GM19395 (cell line): ENCODE measurements at regions not wholly inside any gene's neighbourhood (a gene's known extent, or its start where the extent isn't known, plus 50 kb on each side); places are given as distances from the start of the nearest gene placed in this dataset.

Source experiments
- ATAC-seq: cut with Tn5 transposase; IDR thresholded peaks from one replicate; pipeline ENCODE4 v1.9.1; 2021; ENCODE audit warnings: mild to moderate bottlenecking, moderate library complexity; ENCODE audit not compliant: unreplicated experiment

- no peak for ATAC-seq
These were observed 220.3 kb downstream of the SPATA31D1 start for GRCh38 chr9:82208741-82209450.

- peak; percentile 85 for ATAC-seq
These were observed 221.4 kb downstream of the SPATA31D1 start for GRCh38 chr9:82209797-82210470.

- no peak for ATAC-seq
These were observed 224.3 kb downstream of the SPATA31D1 start for GRCh38 chr9:82212885-82213284.

- no peak for ATAC-seq
These were observed 227.9 kb downstream of the SPATA31D1 start for GRCh38 chr9:82216435-82216834.

GRCh38 chr9:82223442-82223841 is 234.9 kb downstream of the SPATA31D1 start:
- ATAC-seq = no peak

GRCh38 chr9:82231411-82231810 is 242.8 kb downstream of the SPATA31D1 start:
- no peak for ATAC-seq

GRCh38 chr9:82234160-82234943 is 245.8 kb downstream of the SPATA31D1 start:
- no peak for ATAC-seq

GRCh38 chr9:82242285-82242963 is 253.9 kb downstream of the SPATA31D1 start:
- no peak for ATAC-seq

GRCh38 chr9:82247318-82247717 is 258.7 kb downstream of the SPATA31D1 start:
- no peak for ATAC-seq

- ATAC-seq = no peak
These were observed 263.5 kb downstream of the SPATA31D1 start for GRCh38 chr9:82252116-82252515.

- peak; percentile 50 for ATAC-seq
These were observed 266.2 kb downstream of the SPATA31D1 start for GRCh38 chr9:82254646-82255367.

- no peak for ATAC-seq
These were observed 267.1 kb downstream of the SPATA31D1 start for GRCh38 chr9:82255481-82256176.

GRCh38 chr9:82260691-82261090 is 272.1 kb downstream of the SPATA31D1 start:
- no peak for ATAC-seq

GRCh38 chr9:82263619-82264018 is 275.0 kb downstream of the SPATA31D1 start:
- ATAC-seq = no peak

GRCh38 chr9:82271106-82271561 is 282.6 kb downstream of the SPATA31D1 start:
- ATAC-seq = no peak

- ATAC-seq = no peak
These were observed 284.5 kb downstream of the SPATA31D1 start for GRCh38 chr9:82273121-82273520.

GRCh38 chr9:82275258-82275927 is 286.8 kb downstream of the SPATA31D1 start:
- ATAC-seq = no peak

GRCh38 chr9:82281066-82281465 is 292.5 kb downstream of the SPATA31D1 start:
- ATAC-seq = no peak

GRCh38 chr9:82284758-82285157 is 296.2 kb downstream of the SPATA31D1 start:
- no peak for ATAC-seq
